CD8-positive, alpha-beta memory T cell (primary cell): ENCODE measurements at regions not wholly inside any gene's neighbourhood (a gene's known extent, or its start where the extent isn't known, plus 50 kb on each side); places are given as distances from the start of the nearest gene placed in this dataset.

Experiments used
- CTCF ChIA-PET: fragments of 350-600 bp; sonication (Branson Sonifier 250); formaldehyde crosslinking; loops from one replicate; lab custom pipeline; 2021; ENCODE audit warnings: antibody characterized with exemption; lab: Charles Lee
- POLR2A ChIA-PET: fragments of 350-600 bp; sonication (Branson Sonifier 250); formaldehyde crosslinking; loops from one replicate; lab custom pipeline; 2021; ENCODE audit warnings: antibody characterized with exemption; lab: Charles Lee
- DNase-seq, 5 donors: peaks; one replicate each; pipeline versions ENCODE4 v3.0.0 to v3.0.0-alpha.2; 2020 to 2022; ENCODE audit warnings: mixed read lengths in 1 of 5
- H3K27ac ChIP-seq: one replicate; pipeline ENCODE4 v1.7.0; 2013; ENCODE audit warnings: low read depth, mild to moderate bottlenecking, low read length, moderate library complexity
- H3K27me3 ChIP-seq: 2 replicates; pipeline ENCODE4 v1.7.0; 2013; ENCODE audit warnings: low read length, mild to moderate bottlenecking; ENCODE audit not compliant: insufficient read depth, poor library complexity, severe bottlenecking
- H3K36me3 ChIP-seq: 2 replicates; pipeline ENCODE4 v1.7.0; 2013; ENCODE audit warnings: mild to moderate bottlenecking, low read length, moderate library complexity; ENCODE audit not compliant: insufficient read depth
- H3K4me1 ChIP-seq: 2 replicates; pipeline ENCODE4 v1.7.0; 2013; ENCODE audit warnings: mild to moderate bottlenecking, low read length, moderate library complexity; ENCODE audit not compliant: insufficient read depth
- H3K4me3 ChIP-seq: 2 replicates; pipeline ENCODE4 v1.7.0; 2013; ENCODE audit warnings: mild to moderate bottlenecking, low read length
- H3K9me3 ChIP-seq: 2 replicates; pipeline ENCODE4 v1.7.0; 2013; ENCODE audit warnings: mild to moderate bottlenecking, low read length
- H3K27ac Mint-ChIP-seq, 8 donors: one replicate each; pipeline ENCODE4 v1.8.0; 2020 to 2021; ENCODE audit warnings: mixed read lengths in 8 of 8, mild to moderate bottlenecking in 6 of 8, inconsistent platforms in 3 of 8, moderate library complexity in 3 of 8
- H3K27me3 Mint-ChIP-seq, 2 donors: one replicate each; pipeline ENCODE4 v1.8.0; 2020 to 2021; ENCODE audit warnings: mixed read lengths in 2 of 2, mild to moderate bottlenecking in 1 of 2, moderate library complexity in 1 of 2
- H3K36me3 Mint-ChIP-seq, 3 donors: one replicate each; pipeline ENCODE4 v1.8.0; 2020 to 2021; ENCODE audit warnings: mixed read lengths in 3 of 3, inconsistent platforms in 1 of 3, mild to moderate bottlenecking in 1 of 3
- H3K4me1 Mint-ChIP-seq, 3 donors: one replicate each; pipeline ENCODE4 v1.8.0; 2020 to 2021; ENCODE audit warnings: mixed read lengths in 3 of 3, inconsistent platforms in 1 of 3, mild to moderate bottlenecking in 1 of 3
- H3K4me3 Mint-ChIP-seq, 7 donors: one replicate each; pipeline ENCODE4 v1.8.0; 2020 to 2021; ENCODE audit warnings: mixed read lengths in 7 of 7, mild to moderate bottlenecking in 6 of 7, moderate library complexity in 4 of 7, inconsistent platforms in 2 of 7
- H3K9me3 Mint-ChIP-seq, 5 donors: one replicate each; pipeline ENCODE4 v1.8.0; 2020 to 2022; ENCODE audit warnings: mixed read lengths in 5 of 5, mild to moderate bottlenecking in 3 of 5, moderate library complexity in 2 of 5, inconsistent platforms in 1 of 5

DNA sequence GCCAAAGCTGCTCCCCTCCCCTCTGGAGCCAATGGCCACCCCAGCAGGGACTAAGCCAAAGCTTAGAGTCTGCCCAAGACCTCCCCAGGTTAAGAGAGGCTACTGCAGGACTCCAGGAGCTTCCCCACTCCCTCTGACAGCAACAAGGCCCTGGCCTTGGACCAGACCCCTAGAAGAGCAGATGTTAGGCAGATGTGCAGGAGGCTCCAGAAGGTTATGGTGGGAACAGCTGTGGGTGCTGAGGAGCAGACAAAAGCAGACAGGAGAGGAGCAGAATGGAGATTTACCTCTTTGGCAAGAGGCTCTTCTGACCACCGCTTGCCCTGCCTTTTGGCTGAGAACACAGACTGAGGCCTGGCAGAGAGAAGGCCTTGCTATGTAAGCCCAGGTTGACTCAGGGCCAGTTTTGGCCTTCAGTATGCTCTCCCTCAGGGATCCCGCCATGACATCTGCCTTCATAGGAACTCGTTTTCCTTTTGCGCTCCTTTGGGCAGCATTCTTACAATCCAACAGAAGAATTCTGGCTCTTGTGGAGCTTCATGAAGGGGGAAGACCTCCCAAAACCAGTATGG lies 113.0 kb downstream of the RBFOX3 start:
- Mint-ChIP-seq H3K4me3 (no peak overlapping the region), H3K36me3 (no peaks in the 10 kb centered on the region), H3K27me3 (peaks cover 14 to 36% of the 10 kb centered on the region in 2 donors), H3K4me1 (no peaks in the 10 kb centered on the region), H3K9me3 (peaks cover 0 to 5% (median 1%) of the 10 kb centered on the region in 5 donors), H3K27ac (no peak overlapping the region)
- H3K4me1 ChIP-seq = no peaks in the 10 kb centered on the region
- no peak overlapping the region for H3K27ac ChIP-seq
- no peaks in the 10 kb centered on the region for H3K9me3 ChIP-seq
- H3K36me3 ChIP-seq = no peaks in the 10 kb centered on the region
- ChIA-PET POLR2A (no interaction called here), CTCF (interaction anchor here (0.5 kb wide), 1 partner anchor 666 kb away, joined by 3 read pairs; no protein-coding TSS in a partner anchor)
- H3K27me3 ChIP-seq = no peaks in the 10 kb centered on the region
- no peak overlapping the region for H3K4me3 ChIP-seq
- no peak for DNase-seq

DNA sequence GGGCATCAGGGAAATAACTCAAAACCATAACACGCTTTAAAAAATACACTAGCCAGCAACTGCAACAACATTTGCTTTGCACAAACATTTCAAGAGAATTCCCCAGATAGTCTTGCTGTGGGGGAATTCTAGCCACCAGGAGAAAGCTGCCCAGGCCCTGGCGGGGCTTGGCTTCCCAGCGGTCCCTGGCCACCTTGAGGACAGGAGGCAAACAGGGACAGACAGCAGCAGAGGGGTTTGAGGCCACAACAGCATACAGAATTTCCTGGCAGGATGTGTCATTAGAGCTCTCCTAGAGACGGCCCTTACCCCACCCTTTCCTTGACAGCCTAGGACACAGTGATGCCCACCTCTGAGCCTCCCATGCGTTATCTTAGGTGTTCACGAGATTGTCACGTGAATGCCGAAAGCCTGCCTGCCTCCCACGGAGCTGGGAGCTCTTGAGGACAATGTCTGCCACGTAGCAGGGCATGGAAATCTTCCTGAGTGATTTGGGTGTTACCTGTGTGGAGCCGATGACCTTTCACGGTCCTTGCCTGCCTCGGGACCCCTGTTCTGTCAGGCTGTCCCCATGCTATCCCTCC lies 114.3 kb downstream of the RBFOX3 start:
- no peak for DNase-seq
- no peaks in the 10 kb centered on the region for H3K36me3 Mint-ChIP-seq
- H3K27me3 ChIP-seq = no peaks in the 10 kb centered on the region
- no peaks in the 10 kb centered on the region for H3K4me1 Mint-ChIP-seq
- H3K9me3 ChIP-seq = no peaks in the 10 kb centered on the region
- ChIA-PET CTCF (no interaction called here), POLR2A (no interaction called here)
- H3K4me3 ChIP-seq = no peak overlapping the region
- H3K36me3 ChIP-seq = no peaks in the 10 kb centered on the region
- no peaks in the 10 kb centered on the region for H3K4me1 ChIP-seq
- peaks cover 18 to 29% of the 10 kb centered on the region in 2 donors for H3K27me3 Mint-ChIP-seq
- H3K4me3 Mint-ChIP-seq = no peak overlapping the region
- no peak overlapping the region for H3K27ac Mint-ChIP-seq
- no peak overlapping the region for H3K27ac ChIP-seq
- peaks cover 0 to 8% (median 6%) of the 10 kb centered on the region in 5 donors for H3K9me3 Mint-ChIP-seq

DNA sequence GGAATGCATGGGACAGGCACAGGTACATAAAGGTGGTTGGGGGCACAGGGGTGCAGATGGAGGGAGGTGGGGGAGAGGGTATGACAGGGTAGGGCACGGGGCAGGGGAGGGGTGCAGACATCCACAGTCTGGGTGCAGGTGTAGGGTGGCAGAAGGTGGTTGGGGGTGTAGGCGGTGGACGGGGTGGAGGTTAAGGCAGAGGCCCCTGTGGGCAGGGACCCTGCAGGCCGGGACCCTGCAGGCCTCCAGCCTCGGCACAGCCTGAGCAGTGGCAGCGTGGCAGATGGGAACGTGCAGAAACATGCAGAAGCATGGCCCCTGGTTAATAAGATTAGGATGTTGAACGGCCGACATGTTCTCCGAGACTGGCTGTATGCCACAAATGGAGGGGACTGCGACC lies 115.2 kb downstream of the RBFOX3 start:
- Histone ChIP-seq H3K4me1 (no peaks in the 10 kb centered on the region), H3K4me3 (no peak overlapping the region), H3K27ac (no peak overlapping the region), H3K9me3 (no peaks in the 10 kb centered on the region), H3K36me3 (no peaks in the 10 kb centered on the region), H3K27me3 (no peaks in the 10 kb centered on the region)
- ChIA-PET CTCF (no interaction called here), POLR2A (no interaction called here)
- no peak overlapping the region for H3K27ac Mint-ChIP-seq
- no peak overlapping the region for H3K4me3 Mint-ChIP-seq
- peaks cover 0 to 8% (median 6%) of the 10 kb centered on the region in 5 donors for H3K9me3 Mint-ChIP-seq
- no peaks in the 10 kb centered on the region for H3K4me1 Mint-ChIP-seq
- DNase-seq = no peak
- H3K27me3 Mint-ChIP-seq = peaks cover 14 to 27% of the 10 kb centered on the region in 2 donors
- H3K36me3 Mint-ChIP-seq = no peaks in the 10 kb centered on the region

- no peaks in the 10 kb centered on the region for H3K36me3 Mint-ChIP-seq
- no peak for DNase-seq
- H3K4me3 Mint-ChIP-seq = no peak overlapping the region
- H3K4me1 Mint-ChIP-seq = no peaks in the 10 kb centered on the region
- H3K9me3 ChIP-seq = no peaks in the 10 kb centered on the region
- peaks cover 3% of the 10 kb centered on the region for H3K27me3 ChIP-seq
- no peaks in the 10 kb centered on the region for H3K4me1 ChIP-seq
- ChIA-PET POLR2A (no interaction called here), CTCF (no interaction called here)
- H3K4me3 ChIP-seq = no peak overlapping the region
- no peaks in the 10 kb centered on the region for H3K36me3 ChIP-seq
- H3K27me3 Mint-ChIP-seq = peaks cover 18 to 42% of the 10 kb centered on the region in 2 donors
- no peak overlapping the region for H3K27ac Mint-ChIP-seq
- H3K27ac ChIP-seq = no peak overlapping the region
- peaks cover 0 to 8% (median 5%) of the 10 kb centered on the region in 5 donors for H3K9me3 Mint-ChIP-seq
Observed at GRCh38 chr17:79491006-79491405, 119.8 kb downstream of the RBFOX3 start.

- Histone ChIP-seq H3K27ac (no peak overlapping the region), H3K9me3 (no peaks in the 10 kb centered on the region), H3K27me3 (peaks cover 3% of the 10 kb centered on the region), H3K4me1 (no peaks in the 10 kb centered on the region), H3K36me3 (no peaks in the 10 kb centered on the region), H3K4me3 (no peak overlapping the region)
- H3K36me3 Mint-ChIP-seq = no peaks in the 10 kb centered on the region
- POLR2A ChIA-PET = no interaction called here
- H3K4me1 Mint-ChIP-seq = no peaks in the 10 kb centered on the region
- CTCF ChIA-PET = no interaction called here
- H3K9me3 Mint-ChIP-seq = peaks cover 0 to 8% (median 5%) of the 10 kb centered on the region in 5 donors
- peaks cover 20 to 46% of the 10 kb centered on the region in 2 donors for H3K27me3 Mint-ChIP-seq
- no peak for DNase-seq
- no peak overlapping the region for H3K4me3 Mint-ChIP-seq
- no peak overlapping the region for H3K27ac Mint-ChIP-seq
Observed at GRCh38 chr17:79490530-79490929, 120.3 kb downstream of the RBFOX3 start.

DNA sequence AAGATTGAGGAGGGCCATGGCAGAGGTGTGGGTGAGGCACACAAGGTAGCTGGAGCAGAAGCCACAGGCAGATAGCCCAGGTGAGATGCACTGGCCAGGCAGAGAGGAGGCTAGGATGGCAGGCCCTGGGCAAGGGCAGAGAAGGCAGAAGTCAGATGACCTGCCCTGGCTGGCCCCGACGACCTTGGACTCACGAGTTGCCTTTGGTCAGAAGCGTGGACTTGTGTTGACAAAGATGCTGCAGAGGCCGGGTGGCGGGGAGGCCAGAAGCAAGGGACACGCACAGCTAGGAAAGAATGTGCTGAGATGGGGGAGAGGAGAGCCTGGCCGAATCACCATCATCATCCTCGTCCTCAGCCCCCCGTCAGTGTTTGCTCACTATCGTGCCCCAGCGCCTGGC lies 123.7 kb downstream of the RBFOX3 start:
- no peak for DNase-seq
- no peaks in the 10 kb centered on the region for H3K4me1 Mint-ChIP-seq
- no peaks in the 10 kb centered on the region for H3K9me3 ChIP-seq
- H3K27me3 ChIP-seq = peaks cover 10% of the 10 kb centered on the region
- H3K27me3 Mint-ChIP-seq = peaks cover 24 to 61% of the 10 kb centered on the region in 2 donors
- H3K4me1 ChIP-seq = no peaks in the 10 kb centered on the region
- ChIA-PET POLR2A (no interaction called here), CTCF (no interaction called here)
- no peaks in the 10 kb centered on the region for H3K36me3 Mint-ChIP-seq
- H3K27ac Mint-ChIP-seq = no peak overlapping the region
- no peak overlapping the region for H3K4me3 Mint-ChIP-seq
- no peaks in the 10 kb centered on the region for H3K9me3 Mint-ChIP-seq
- H3K36me3 ChIP-seq = no peaks in the 10 kb centered on the region
- no peak overlapping the region for H3K4me3 ChIP-seq
- no peak overlapping the region for H3K27ac ChIP-seq

- Mint-ChIP-seq H3K36me3 (no peaks in the 10 kb centered on the region), H3K9me3 (no peaks in the 10 kb centered on the region), H3K4me3 (no peak overlapping the region), H3K27ac (no peak overlapping the region), H3K27me3 (peaks cover 26 to 66% of the 10 kb centered on the region in 2 donors), H3K4me1 (no peaks in the 10 kb centered on the region)
- no peaks in the 10 kb centered on the region for H3K36me3 ChIP-seq
- H3K27ac ChIP-seq = no peak overlapping the region
- no peaks in the 10 kb centered on the region for H3K9me3 ChIP-seq
- H3K27me3 ChIP-seq = peaks cover 10% of the 10 kb centered on the region
- H3K4me3 ChIP-seq = no peak overlapping the region
- POLR2A ChIA-PET = no interaction called here
- CTCF ChIA-PET = no interaction called here
- H3K4me1 ChIP-seq = no peaks in the 10 kb centered on the region
- DNase-seq = no peak
Observed at GRCh38 chr17:79485991-79486390, 124.9 kb downstream of the RBFOX3 start.

DNA sequence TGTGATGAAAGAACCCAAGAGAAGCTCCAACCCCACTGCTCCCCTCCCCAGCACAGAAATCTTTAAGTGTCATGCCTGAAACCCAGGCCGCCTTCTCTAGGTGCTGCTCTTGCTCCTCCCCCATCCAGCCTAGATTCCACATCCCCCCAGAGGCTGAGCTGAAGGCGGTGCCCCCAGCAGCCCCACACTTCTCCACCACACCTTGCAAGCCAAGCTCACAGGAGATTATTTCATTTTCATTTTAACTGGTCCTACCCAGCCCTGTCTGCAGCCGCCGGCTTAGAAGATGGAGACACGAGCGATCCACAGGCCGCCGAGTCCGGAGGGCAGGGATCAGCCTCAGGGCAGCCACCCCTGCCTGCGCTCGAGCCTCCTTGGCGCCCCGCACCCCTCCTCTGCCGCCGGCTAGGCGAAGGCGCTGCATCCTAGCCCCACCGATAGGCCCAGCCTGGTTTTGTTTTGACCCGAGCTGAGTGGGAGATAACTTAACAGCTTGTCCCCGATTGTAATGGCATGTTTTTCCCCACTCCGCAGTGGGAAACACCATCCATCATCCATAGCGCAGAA lies 125.3 kb downstream of the RBFOX3 start:
- H3K27ac Mint-ChIP-seq = no peak overlapping the region
- Histone ChIP-seq H3K4me1 (no peaks in the 10 kb centered on the region), H3K27ac (no peak overlapping the region), H3K27me3 (peaks cover 10% of the 10 kb centered on the region), H3K9me3 (no peaks in the 10 kb centered on the region), H3K36me3 (no peaks in the 10 kb centered on the region), H3K4me3 (no peak overlapping the region)
- CTCF ChIA-PET = no interaction called here
- no peak overlapping the region for H3K4me3 Mint-ChIP-seq
- H3K4me1 Mint-ChIP-seq = no peaks in the 10 kb centered on the region
- DNase-seq = no peak
- POLR2A ChIA-PET = no interaction called here
- no peaks in the 10 kb centered on the region for H3K36me3 Mint-ChIP-seq
- no peaks in the 10 kb centered on the region for H3K9me3 Mint-ChIP-seq
- H3K27me3 Mint-ChIP-seq = peaks cover 29 to 68% of the 10 kb centered on the region in 2 donors
